Activated CD4-positive, alpha-beta T cell treated with anti-CD3 and anti-CD28 coated beads for 4 hours (primary cell): ENCODE measurements at regions not wholly inside any gene's neighbourhood (a gene's known extent, or its start where the extent isn't known, plus 50 kb on each side); places are given as distances from the start of the nearest gene placed in this dataset.
"Not testable (repeated sequence)": the region's sequence is repeated elsewhere in the genome, so short reads cannot be mapped to it uniquely, and the experiment has no call there.

Experiments
- DNase-seq, 2 donors: peaks; one replicate each; pipeline ENCODE4 v3.0.0-alpha.2; 2020

- no peak for DNase-seq
These were observed 979.8 kb downstream of the VRK1 start for GRCh38 chr14:97776890-97777558.

GRCh38 chr14:97777622-97778355 lies 980.6 kb downstream of the VRK1 start:
- peak in 1 of 2 donors; percentile 28 for DNase-seq

GRCh38 chr14:97779140-97779539 lies 982.0 kb downstream of the VRK1 start:
- DNase-seq, result no peak

- no peak for DNase-seq
These were observed 983.6 kb downstream of the VRK1 start for GRCh38 chr14:97780804-97781203.

- DNase-seq, result no peak
These were observed 984.8 kb downstream of the VRK1 start for GRCh38 chr14:97781961-97782360.

- DNase-seq, result no peak
These were observed 985.8 kb downstream of the VRK1 start for GRCh38 chr14:97782871-97783414.

- DNase-seq, result no peak
These were observed 988.3 kb downstream of the VRK1 start for GRCh38 chr14:97785495-97785894.

- DNase-seq, result no peak
These were observed 991.2 kb downstream of the VRK1 start for GRCh38 chr14:97788364-97788763.

GRCh38 chr14:97788846-97789526 lies 991.8 kb downstream of the VRK1 start:
- DNase-seq, result no peak

GRCh38 chr14:97791072-97791471 lies 993.9 kb downstream of the VRK1 start:
- no peak for DNase-seq

- no peak for DNase-seq
These were observed 994.7 kb downstream of the VRK1 start for GRCh38 chr14:97791906-97792305.

GRCh38 chr14:97796511-97796910 lies 999.3 kb downstream of the VRK1 start:
- DNase-seq, result no peak

GRCh38 chr14:97798176-97798575 lies 1001.0 kb downstream of the VRK1 start:
- no peak for DNase-seq

- DNase-seq, result no peak
These were observed 1005.5 kb downstream of the VRK1 start for GRCh38 chr14:97802430-97803373.

- no peak for DNase-seq
These were observed 1006.9 kb downstream of the VRK1 start for GRCh38 chr14:97804056-97804455.

GRCh38 chr14:97806891-97807290 lies 1009.7 kb downstream of the VRK1 start:
- no peak for DNase-seq

- not testable (repeated sequence) for DNase-seq
These were observed 1011.4 kb downstream of the VRK1 start for GRCh38 chr14:97808541-97808940.

GRCh38 chr14:97813556-97813955 lies 1016.4 kb downstream of the VRK1 start:
- no peak for DNase-seq

- DNase-seq, result no peak
These were observed 1023.6 kb downstream of the VRK1 start for GRCh38 chr14:97820781-97821180.

- no peak for DNase-seq
These were observed 1027.0 kb downstream of the VRK1 start for GRCh38 chr14:97824218-97824617.

- DNase-seq, result no peak
These were observed 1030.6 kb downstream of the VRK1 start for GRCh38 chr14:97827746-97828145.

- no peak for DNase-seq
These were observed 1035.6 kb downstream of the VRK1 start for GRCh38 chr14:97832776-97833175.

- no peak for DNase-seq
These were observed 1041.8 kb downstream of the VRK1 start for GRCh38 chr14:97838986-97839385.
